NCI-H510A treated with DMSO at 0.1 percent for 48 hours (cell line): ENCODE measurements at regions not wholly inside any gene's neighbourhood (a gene's known extent, or its start where the extent isn't known, plus 50 kb on each side); places are given as distances from the start of the nearest gene placed in this dataset.

ENCODE experiments used
- DNase-seq: peaks from one replicate; lab custom pipeline; 2025; lab: John Stamatoyannopoulos, UW

DNA sequence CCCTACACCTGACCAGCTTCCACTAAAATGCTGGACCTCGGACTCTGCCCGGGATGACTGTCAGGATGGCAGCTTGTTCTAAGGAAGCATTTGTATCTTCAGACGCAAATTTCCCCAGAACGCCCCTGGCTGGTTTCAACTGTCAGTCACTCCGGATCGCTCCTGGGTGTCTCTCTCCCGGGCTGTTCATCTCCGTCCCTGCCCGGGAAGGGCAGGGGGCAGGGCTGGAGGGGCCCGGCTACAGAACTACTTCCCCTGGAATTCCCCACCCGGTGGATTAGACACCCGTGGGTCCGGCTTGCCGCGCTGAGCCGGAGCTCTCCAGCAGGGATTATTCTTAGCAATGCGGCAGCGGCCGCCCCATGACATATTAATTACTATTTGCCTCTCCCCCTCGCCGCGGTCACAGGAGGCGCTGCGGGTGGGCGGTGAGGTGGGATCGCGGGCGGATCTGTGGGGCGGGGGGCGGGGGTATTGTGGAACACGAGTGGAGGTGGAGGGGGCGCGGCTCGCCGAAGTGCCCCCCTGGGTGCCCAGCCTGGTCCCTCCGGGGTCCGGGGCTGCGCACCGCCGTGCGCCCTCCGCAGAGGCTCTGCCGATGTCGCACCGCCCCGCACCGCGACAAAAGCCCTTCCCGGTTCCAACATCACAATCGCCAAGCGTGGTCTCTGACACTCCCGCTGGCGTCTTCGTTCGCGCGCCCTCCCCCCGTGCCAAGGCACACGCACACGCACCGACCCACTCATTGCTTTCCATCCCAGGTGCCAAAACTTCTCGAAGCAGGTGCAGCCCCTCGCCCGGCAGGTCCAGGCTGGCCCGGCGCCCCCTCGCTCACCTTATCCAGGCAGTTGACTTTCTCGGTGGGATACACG is 276.1 kb upstream of the NEBL start:
- DNase-seq, result no peak

DNA sequence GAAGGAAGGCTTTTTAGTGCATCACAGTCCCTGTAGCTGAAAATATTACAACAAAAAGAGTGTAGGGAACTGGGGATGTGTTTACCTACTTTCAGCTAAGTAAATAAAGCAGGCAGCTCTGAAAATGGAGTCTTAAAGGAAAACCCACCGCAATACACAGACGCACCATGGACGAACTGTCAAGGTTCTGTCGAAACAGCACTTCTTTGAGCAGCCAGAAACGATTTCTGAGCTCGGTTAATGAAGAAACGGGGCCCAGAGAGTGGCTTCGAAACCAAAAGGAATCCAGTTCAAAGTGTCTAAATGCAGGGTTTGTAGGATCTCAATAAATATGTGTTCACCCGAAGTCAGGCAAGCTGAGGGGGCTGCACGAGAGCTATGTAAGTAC is 275.4 kb upstream of the NEBL start:
- DNase-seq, result peak; percentile 80

DNA sequence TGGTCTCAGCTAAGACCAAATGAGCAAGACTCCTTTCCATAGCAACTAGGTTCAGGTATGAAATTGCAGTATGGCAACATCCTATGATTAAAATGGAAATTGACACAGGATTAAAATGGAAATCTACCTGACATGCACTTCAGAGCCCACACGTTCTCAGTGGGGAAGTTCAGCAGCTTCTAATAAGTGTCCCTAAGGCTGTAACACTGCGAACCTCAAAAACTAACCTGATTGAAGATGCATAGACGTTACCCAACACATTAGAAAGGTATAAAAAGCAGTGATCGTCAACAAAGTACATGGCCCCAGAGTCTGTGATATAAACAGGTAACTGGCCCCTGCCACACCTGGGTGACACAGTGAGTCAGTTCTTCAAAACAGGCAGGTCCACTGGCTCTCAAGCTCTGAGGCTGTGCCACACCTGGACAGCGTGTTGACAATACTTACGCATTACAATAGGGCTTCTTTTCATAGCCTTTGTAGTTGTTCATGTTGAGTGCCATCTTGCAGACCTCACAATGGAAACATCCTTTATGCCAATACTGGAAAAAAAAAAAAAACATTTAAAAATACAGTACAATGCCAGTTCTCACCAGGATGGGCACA is 274.9 kb upstream of the NEBL start:
- DNase-seq, result peak; percentile 80

DNA sequence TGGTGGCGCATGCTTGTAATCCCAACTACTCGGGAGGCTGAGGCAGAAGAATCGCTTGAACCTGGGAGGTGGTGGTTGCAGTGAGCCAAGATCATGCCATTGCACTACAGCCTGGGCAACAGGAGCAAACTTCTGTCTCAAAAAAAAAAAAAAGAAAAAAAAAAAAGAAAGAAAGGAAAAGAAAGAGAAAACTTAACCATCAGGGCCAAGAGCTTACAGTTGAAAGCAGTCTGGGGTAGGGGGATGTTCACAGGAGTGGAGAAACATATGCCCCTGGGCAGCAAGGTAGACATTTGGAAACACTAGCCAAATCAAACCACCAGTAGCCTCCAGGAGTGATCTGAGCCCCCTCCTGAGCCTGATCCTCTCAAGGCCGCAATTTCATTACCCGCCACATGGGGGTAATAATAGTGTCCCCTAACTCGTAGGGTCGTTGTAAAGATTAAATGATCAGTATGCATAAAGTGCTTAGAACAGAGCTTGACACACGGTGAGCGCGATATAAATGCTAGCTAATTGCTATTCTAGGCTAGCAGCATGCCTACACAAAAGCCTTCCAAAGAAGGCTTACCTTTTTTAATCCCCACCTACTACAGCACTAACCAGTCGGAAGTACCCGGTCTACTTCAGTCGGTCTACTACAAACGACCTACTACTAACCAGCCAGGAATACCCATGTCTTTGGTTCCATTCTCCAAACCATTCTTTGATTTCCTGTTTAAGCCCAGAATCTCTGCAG is 274.3 kb upstream of the NEBL start:
- no peak for DNase-seq

DNA sequence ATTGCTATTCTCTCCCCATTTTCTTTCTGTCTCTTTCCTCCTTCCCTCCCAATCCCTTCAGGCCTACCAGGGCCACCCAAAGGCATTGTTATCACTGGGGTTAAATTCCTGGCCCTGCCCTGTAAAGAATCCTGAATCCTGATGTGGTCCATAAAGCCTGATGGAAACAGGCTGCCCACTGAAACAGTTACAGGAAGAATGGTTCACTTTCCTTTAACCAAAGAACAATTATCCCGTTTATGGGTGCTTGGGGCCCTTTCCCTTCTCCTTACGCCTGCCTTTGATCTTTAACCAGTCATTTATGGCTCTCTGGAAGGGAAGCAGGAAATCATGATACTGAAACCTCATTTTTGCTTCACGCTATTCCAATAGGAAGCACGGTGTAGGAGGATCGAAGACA is 273.1 kb upstream of the NEBL start:
- DNase-seq, result no peak

DNA sequence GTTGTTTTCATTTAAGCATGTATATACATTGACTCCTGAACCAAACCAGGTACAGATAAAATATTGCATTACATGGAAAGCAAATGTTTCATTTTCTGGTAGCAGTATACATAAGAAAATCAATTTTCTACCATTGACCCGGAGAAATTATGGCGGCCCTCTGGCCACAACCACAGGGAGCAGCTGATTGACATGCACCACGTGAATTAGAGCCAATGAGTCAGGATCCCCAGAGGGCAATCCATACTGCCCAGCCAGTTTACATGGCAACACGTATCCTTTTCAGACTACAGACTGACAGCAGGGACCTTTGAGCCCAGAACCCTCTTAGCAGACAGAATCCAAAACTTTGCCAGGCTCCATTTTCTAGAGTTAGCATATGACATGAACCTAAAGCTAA is 272.2 kb upstream of the NEBL start:
- DNase-seq, result no peak

DNA sequence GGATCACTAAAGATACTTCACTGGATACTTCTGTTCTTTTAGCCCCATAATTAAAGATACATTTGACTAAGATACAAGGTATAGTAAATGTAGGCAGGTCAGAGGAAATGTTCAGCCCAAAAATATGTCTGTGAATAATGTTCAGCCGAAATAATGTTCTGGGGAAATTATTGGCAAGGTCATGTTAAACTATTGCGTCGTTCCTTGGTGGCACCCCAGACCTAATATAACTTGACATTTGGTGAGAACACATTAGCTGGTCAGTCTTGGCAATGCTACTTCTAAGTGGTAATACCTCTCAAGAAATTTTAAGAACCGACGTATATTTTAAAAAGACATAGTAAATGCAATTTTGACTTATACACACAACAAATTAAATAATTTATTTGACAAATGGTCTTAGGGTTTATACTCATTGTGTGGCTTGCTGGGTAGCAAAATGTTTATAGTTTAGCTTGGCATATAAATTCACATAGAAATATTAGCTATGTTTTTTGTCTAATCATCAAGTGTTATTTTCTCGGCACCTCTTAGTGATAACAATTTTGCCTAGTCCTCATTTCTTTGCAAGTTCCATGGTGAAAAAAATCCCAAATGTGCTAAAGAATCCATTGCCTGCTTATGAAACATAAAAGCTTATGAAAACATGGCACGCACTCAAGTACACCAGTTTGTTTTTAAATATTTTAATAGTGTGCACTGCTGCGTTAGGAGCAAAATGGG is 270.3 kb upstream of the NEBL start:
- no peak for DNase-seq

DNA sequence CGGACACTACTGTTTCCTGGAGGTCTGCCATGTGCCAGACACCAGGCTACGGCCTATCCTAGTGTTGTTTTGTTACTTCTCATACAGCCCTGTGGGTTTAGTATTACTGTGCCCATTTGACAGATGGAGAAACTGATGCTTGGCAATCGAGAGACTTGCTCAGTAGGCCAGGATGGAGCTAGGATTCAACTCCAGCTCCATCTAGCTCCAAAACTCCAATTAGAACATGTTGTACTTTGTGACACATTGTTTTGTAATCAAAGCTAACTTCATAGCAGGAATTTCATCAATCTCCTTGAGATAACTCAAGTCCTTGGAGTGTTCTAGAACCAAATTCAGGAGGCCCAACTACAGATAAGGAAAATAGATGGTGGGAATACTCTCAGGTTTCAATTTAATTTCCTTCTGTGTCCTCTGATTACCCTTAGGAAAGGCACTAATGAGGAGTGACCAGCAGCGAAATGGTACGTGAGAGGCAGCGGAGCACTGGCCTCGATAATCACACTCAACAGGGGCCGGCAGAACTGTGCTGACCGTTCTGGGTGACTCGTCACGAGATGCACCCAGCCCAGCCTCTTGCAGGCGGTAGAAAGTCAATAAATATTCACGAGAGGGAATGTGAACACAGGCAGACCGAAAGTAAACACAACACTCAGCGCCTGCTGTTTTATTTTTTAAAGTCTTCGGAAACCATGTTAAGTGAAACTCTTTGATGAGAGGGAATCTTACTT is 269.6 kb upstream of the NEBL start:
- peak; percentile 54 for DNase-seq

DNA sequence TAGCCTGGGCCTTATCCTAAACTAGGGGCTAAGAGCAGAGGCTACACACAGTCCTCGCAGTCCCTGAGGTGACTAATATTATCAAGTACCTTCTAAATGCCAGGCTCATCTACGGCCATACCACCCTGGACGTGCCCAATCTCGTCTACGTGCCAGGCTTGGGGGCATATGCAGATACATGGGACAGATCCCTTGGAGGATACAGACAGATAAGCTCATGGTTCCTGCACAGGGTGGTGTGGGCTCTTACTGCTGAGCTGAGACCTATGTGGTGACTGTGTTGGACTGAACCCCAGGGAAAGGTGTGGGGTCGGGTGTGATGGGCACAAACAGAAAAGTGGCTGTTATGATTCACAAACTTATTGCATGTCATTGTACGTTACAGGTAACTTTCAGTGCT is 268.4 kb upstream of the NEBL start:
- DNase-seq, result no peak

DNA sequence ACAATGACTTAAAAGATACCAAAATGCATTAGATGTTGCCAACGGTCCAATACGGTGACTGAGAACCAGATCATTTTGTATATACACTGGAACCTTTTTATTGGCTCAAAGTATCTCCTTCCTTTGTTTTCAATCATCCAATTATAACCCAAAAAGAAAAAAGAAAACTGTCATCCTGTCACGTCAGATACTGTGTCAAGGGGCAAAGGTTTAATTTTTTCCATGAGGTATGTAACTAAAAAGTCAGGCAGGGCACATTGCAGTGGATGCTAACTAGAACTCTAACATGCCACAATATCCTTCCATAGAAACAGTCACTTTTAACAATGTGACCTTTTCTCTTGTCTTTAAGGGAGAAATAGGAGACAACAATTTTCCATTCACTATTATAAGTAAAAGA is 267.6 kb upstream of the NEBL start:
- no peak for DNase-seq

DNA sequence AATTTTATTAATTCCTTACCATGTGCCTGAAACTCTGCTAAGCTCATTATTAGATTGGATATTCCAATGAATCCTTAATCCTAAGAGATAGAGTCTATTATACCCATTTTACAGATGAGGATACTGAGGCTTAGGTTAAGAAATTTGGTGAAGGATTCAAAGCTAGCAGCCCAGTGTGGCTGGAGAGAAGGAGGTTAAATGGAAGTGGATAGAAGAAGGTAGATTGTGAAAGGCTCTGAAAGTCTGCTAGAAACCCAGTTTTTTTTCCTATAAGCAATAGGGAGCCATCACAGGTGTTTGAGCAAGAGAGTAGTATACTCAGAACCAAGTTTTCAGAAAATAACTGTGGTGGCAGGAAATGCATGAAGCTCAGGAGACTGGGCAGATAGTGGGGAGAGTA is 265.8 kb upstream of the NEBL start:
- no peak for DNase-seq

DNA sequence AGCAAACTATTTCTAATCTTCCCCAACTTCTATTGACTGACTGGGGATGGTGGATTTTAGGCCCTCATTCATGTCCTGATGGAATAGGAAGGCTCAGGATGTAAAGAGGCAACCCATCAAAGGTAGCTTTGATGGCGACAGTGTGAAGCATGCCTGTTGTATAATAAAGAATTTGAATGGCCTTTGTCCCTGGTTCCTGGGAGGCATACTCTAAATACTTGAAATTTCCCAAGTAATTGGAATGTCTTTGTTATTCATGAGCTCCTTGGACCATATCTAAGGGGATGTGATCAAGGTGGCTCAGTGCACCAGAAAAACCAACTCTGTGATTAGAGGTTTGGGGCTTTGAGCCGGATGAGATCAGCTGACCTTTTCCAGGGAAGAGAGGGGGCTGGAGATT is 264.5 kb upstream of the NEBL start:
- DNase-seq, result no peak

DNA sequence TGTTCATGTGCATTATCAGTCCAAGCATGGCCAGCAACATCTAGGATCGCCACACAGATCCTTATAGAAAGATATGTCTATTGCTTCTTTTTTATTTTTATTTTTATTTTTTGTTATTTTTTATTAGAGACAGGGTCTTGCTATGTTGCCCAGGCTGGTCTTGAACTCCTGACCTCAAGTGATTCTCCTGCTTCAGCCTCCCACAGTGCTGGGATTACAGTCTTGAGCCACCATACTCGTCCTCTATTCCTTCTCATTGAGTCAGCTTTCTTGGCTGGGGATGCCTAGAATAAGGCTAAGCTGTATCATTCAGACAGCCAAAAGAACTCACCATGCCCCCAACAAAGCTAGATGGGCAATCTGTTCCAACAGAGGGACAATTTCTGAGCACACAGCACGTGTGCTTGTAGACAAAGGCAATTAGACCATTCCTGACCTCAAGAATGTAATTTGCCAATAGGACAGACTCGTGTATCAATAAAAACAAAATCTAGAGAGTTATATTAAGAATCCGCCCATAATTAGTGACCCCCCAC is 264.0 kb upstream of the NEBL start:
- DNase-seq, result no peak

DNA sequence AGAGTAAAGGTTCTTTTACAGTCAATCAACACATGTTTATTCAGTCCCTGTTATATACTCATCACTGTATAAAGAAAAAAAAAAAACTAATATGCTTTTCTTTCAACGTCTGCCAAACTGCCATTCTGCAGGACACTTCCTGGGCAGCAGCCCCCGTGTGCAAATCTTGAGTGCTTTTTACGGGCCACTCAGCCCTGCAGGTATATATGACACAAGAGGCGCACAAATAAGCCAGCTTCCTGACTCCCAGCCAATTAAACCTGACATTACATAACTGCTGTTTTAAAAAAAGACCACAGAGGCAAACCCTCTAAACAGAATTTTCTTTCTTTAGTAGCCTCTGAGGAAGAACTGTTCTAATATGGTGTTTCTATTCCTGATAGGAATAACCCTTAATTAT is 263.0 kb upstream of the NEBL start:
- peak; percentile 50 for DNase-seq

DNA sequence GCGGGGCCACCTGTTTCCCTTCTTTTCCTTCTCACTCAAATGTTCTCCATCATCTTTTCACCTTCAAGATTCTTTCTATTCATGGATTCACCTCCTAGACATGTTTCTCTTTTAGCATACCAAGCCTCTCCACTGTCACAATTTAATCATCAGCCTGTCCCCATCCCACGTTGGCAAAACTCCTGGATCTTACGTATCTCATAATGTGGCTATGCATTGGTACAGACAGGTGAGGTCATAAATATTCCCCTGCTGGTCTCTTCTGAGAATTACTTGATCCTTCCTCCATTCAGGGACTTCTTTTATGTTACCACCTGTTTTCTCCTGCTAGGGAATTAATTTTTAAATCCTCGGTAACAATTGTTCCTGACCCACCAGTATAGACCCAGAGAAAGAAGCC is 262.6 kb upstream of the NEBL start:
- DNase-seq, result peak; percentile 50

DNA sequence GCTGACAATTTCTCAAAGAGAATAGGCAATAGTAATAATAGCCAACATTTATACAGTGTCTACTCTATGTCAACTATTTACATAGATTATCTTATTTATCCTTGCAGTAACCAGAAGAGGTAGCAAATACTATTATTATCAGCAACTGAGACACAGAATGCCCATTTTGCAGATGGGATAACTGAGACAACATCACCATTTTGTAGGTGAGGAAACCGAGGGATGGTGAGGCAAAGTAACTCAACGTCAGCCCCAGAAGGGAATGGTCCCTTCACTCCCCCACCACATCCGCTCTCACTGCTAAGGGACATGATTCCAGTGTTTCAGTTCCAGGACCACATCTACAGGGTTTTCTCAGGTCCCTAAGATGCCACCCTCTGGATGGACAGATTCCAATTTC is 261.2 kb upstream of the NEBL start:
- DNase-seq, result no peak

DNA sequence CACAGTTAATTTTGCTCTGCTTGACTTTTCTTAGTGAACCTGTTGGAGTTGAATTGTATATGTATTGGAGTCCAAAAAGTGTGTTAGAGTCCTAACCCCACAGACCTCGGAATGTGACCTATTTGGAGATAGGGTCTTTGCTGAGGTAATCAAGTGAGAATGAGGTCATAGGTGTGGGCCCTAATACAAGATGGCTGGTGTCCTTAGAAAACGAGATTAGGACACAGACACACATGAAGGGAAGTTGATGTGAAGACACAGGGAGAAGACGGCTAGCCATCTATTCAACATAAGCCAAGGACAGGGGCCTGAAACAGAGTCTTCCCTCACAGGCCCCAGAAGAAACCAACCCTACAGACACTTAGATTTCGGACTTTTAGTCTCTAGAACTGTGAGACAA is 260.6 kb upstream of the NEBL start:
- DNase-seq, result no peak

DNA sequence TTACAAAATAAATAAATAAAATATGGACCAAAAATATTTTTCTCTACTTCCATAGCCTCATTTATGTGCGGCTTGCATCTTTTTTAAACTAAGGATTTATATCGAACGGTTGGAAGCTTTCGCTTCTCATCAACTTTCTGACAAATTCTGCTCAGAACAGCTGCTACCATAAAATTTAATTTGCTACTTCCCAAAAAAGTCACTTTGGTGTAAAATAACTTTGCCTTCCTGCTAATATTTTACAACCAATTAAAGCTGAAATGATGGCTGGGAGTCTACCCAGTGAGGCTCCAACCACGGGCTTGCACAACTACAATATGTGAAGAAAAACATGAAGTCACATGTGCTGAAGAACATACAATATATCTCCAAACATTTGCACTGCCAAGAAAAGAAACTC is 253.1 kb upstream of the NEBL start:
- no peak for DNase-seq

DNA sequence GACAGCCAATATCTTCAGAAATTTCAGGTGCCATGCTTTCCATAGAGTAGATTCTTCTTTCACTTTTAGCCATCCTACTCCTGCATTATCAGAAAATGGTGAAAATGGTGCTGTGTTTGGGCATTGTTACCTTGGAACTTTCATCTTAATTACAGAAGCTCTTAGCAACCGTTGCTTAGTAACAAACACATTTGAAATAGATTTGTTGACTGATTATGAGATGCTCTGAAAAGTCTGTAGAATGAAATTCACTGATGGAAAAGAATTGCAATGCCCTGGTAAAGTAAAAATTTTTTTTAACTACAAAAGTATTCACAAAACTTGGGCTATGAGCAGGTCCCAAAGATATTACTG is 249.3 kb upstream of the NEBL start:
- DNase-seq, result no peak

DNA sequence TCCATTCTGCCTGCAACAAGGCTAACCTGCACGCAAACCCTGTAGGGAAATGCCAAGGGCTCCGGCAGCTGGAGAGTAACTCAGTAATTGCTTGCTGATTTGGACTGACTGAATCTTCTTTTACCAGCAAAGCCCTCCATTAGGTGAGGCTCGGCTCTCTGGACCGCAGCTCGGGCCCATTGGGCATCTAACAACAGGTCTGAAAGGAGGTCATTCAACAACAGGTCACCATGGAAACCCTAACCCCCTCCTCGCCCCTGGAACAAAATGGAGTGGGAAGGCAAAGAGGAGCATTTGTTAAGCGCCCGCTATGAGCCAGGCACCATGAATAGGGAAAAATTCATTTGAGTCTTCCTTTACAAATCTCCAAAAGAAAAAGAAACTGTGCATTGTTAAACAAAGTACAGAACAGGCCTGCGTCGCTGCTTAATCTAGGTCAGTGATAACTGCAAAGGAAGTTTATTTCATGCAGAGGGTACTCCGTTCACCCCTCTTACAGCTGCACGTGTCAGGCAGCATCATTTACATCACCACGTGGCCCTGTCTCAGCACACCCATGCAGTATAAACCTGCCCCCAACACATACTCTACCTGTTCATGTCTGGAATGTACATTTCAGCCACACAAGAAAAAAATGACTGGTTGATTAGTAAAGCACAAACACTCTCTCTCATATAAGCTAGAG is 248.8 kb upstream of the NEBL start:
- DNase-seq, result no peak

DNA sequence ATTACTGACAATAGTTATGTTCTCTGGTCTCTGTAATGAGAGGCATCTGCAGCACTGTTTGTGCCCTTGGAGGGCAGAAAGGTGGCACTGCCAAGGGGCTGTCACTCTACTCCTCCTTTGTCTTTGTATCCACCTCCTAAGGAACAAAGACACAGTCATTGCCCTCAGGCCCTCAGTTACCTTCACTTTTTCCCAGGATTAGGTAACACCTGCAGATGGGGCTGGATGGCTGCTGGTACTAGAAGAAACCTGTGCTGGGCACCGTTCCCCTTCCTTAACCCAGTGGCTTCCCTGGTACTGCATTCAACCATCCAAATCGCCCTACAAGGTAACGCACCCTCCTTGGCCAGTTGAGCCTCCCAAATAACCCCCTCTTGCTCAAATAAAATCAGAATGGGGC is 246.9 kb upstream of the NEBL start:
- DNase-seq, result no peak
